H1 (cell line): ENCODE measurements at regions not wholly inside any gene's neighbourhood (a gene's known extent, or its start where the extent isn't known, plus 50 kb on each side); places are given as distances from the start of the nearest gene placed in this dataset.

Experiments
- CTCF ChIA-PET: fragments of 300-600 bp; sonication (Branson Sonifier 250); formaldehyde crosslinking; loops from one replicate; lab custom pipeline; 2021; ENCODE audit not compliant: partially characterized antibody; lab: Charles Lee
- POLR2A ChIA-PET: fragments of 300-600 bp; sonication (Branson Sonifier 250); formaldehyde crosslinking; loops from one replicate; lab custom pipeline; 2021; ENCODE audit warnings: inconsistent platforms; ENCODE audit not compliant: partially characterized antibody; lab: Charles Lee
- DNase-seq, 2 experiments: peaks; one replicate each; pipeline versions ENCODE4 v3.0.0 to v3.0.0-alpha.2; 2010 to 2022; ENCODE audit warnings: low spot score in 2 of 2, low read depth in 1 of 2, mixed read lengths in 1 of 2
- FAIRE-seq: peaks from 2 replicates; lab custom pipeline; 2011; peaks lifted over from hg19 to GRCh38; lab: Jason Lieb, UNC
- H2AFZ ChIP-seq: 2 replicates; pipeline ENCODE4 v1.8.1; 2012; ENCODE audit warnings: low read length, inconsistent platforms
- H2AK5ac ChIP-seq: 2 replicates; pipeline ENCODE4 v1.6.1; 2013; ENCODE audit warnings: low read depth, low read length
- H2BK120ac ChIP-seq: replicated peaks from 2 replicates; pipeline ENCODE3; 2013; ENCODE audit warnings: low read depth, low read length, inconsistent platforms
- H2BK12ac ChIP-seq: 2 replicates; pipeline ENCODE4 v1.6.1; 2013; ENCODE audit warnings: low read depth, low read length
- H2BK15ac ChIP-seq: 2 replicates; pipeline ENCODE4 v1.6.1; 2013; ENCODE audit warnings: low read length
- H2BK20ac ChIP-seq: 2 replicates; pipeline ENCODE4 v1.6.1; 2013; ENCODE audit warnings: low read length
- H2BK5ac ChIP-seq: 2 replicates; pipeline ENCODE4 v1.6.1; 2013; ENCODE audit warnings: low read depth, low read length
- H3K14ac ChIP-seq: 2 replicates; pipeline ENCODE4 v1.6.1; 2013; ENCODE audit warnings: inconsistent platforms; ENCODE audit not compliant: insufficient read length
- H3K18ac ChIP-seq: 2 replicates; pipeline ENCODE4 v1.6.1; 2013; ENCODE audit warnings: low read length; ENCODE audit errors: extremely low read depth
- H3K23ac ChIP-seq: 2 replicates; pipeline ENCODE4 v1.6.1; 2013; ENCODE audit warnings: inconsistent platforms; ENCODE audit not compliant: insufficient read length
- H3K23me2 ChIP-seq: 2 replicates; pipeline ENCODE4 v1.6.1; 2013; ENCODE audit warnings: low read depth, low read length
- H3K27ac ChIP-seq: 2 replicates; pipeline ENCODE4 v1.6.1; 2011; ENCODE audit warnings: low read depth, low read length, inconsistent platforms
- H3K27me3 ChIP-seq, 4 experiments: replicated peaks in 1 of 4; 1 replicate in 1 of 4; 2 replicates in 3 of 4; pipeline versions ENCODE4 v1.6.1 to v1.8.1; 2011 to 2013; ENCODE audit warnings: low read length in 3 of 4, mild to moderate bottlenecking in 3 of 4, inconsistent platforms in 2 of 4, mixed read lengths in 2 of 4, moderate library complexity in 1 of 4; ENCODE audit not compliant: control insufficient read depth in 3 of 4, insufficient read depth in 3 of 4; ENCODE audit errors: extremely low read depth in 1 of 4
- H3K36me3 ChIP-seq, 4 experiments: 2 replicates each; pipeline versions ENCODE4 v1.6.1 to v1.8.1; 2011 to 2013; ENCODE audit warnings: mild to moderate bottlenecking in 4 of 4, low read length in 3 of 4, moderate library complexity in 2 of 4, control low read depth in 1 of 4, inconsistent platforms in 1 of 4; ENCODE audit not compliant: insufficient read depth in 4 of 4, control insufficient read depth in 2 of 4
- H3K4ac ChIP-seq: replicated peaks from 2 replicates; pipeline ENCODE3; 2013; ENCODE audit warnings: low read length, low read depth, mixed read lengths, inconsistent platforms; ENCODE audit not compliant: insufficient read length
- H3K4me1 ChIP-seq, 4 experiments: replicated peaks in 1 of 4; 1 replicate in 1 of 4; 2 replicates in 3 of 4; pipeline versions ENCODE4 v1.6.1 to v1.8.1; 2011 to 2013; ENCODE audit warnings: low read length in 3 of 4, inconsistent platforms in 2 of 4, mixed read lengths in 1 of 4; ENCODE audit not compliant: insufficient read depth in 4 of 4, control insufficient read depth in 3 of 4
- H3K4me2 ChIP-seq, 2 experiments: 2 replicates each; pipeline versions ENCODE4 v1.6.1 to v1.8.1; 2011 to 2013; ENCODE audit warnings: low read depth in 2 of 2, low read length in 2 of 2, control low read depth in 1 of 2, inconsistent platforms in 1 of 2, mild to moderate bottlenecking in 1 of 2; ENCODE audit not compliant: insufficient read depth in 1 of 2
- H3K4me3 ChIP-seq, 4 experiments: fragments of 200-600, 300-600 bp in 1 of 4; sonication (generic), shearing (Covaris generic), sonication (Bioruptor Twin) in 1 of 4; 2 replicates each; pipeline versions ENCODE4 v1.5.1 to v1.8.1; 2011 to 2016; ENCODE audit warnings: low read length in 4 of 4, low read depth in 3 of 4, control low read depth in 2 of 4, inconsistent platforms in 2 of 4, mild to moderate bottlenecking in 2 of 4, mixed read lengths in 1 of 4, moderate library complexity in 1 of 4; ENCODE audit not compliant: insufficient read depth in 2 of 4; ENCODE audit errors: extremely low read depth in 1 of 4
- H3K56ac ChIP-seq: replicated peaks from 2 replicates; pipeline ENCODE3; 2013; ENCODE audit warnings: low read depth, mild to moderate bottlenecking, mixed read lengths, low read length, inconsistent platforms; ENCODE audit not compliant: insufficient read length
- H3K79me1 ChIP-seq: 2 replicates; pipeline ENCODE4 v1.6.1; 2013; ENCODE audit warnings: low read depth, low read length, control low read depth
- H3K79me2 ChIP-seq, 2 experiments: 2 replicates each; pipeline versions ENCODE4 v1.6.1 to v1.8.1; 2012 to 2013; ENCODE audit warnings: low read length in 2 of 2, mild to moderate bottlenecking in 2 of 2, inconsistent platforms in 1 of 2; ENCODE audit not compliant: insufficient read depth in 2 of 2, control insufficient read depth in 1 of 2
- H3K9ac ChIP-seq, 4 experiments: replicated peaks in 1 of 4; 1 replicate in 1 of 4; 2 replicates in 3 of 4; pipeline versions ENCODE4 v1.6.1 to v1.8.1; 2011 to 2013; ENCODE audit warnings: low read depth in 3 of 4, low read length in 3 of 4, control low read depth in 2 of 4, mild to moderate bottlenecking in 2 of 4, moderate library complexity in 2 of 4, inconsistent platforms in 1 of 4; ENCODE audit errors: extremely low read depth in 1 of 4
- H3K9me3 ChIP-seq, 2 experiments: 2 replicates each; pipeline versions ENCODE4 v1.6.1 to v1.8.1; 2012 to 2013; ENCODE audit warnings: mild to moderate bottlenecking in 2 of 2, moderate library complexity in 2 of 2, control low read depth in 1 of 2, inconsistent platforms in 1 of 2, low read depth in 1 of 2, low read length in 1 of 2, mixed read lengths in 1 of 2; ENCODE audit not compliant: insufficient read depth in 2 of 2
- H4K20me1 ChIP-seq, 2 experiments: replicated peaks in 1 of 2; 2 replicates each; pipeline versions ENCODE3 to v1.8.1; 2011 to 2013; ENCODE audit warnings: inconsistent platforms in 2 of 2, low read length in 2 of 2, mild to moderate bottlenecking in 1 of 2; ENCODE audit not compliant: insufficient read depth in 2 of 2, control insufficient read depth in 1 of 2
- H4K5ac ChIP-seq: 2 replicates; pipeline ENCODE4 v1.6.1; 2013; ENCODE audit warnings: low read length, low read depth, mixed read lengths, inconsistent platforms; ENCODE audit not compliant: insufficient read length
- H4K8ac ChIP-seq: 2 replicates; pipeline ENCODE4 v1.8.0; 2013; ENCODE audit warnings: mild to moderate bottlenecking, moderate library complexity, low read length, inconsistent platforms; ENCODE audit not compliant: insufficient read depth; ENCODE audit errors: extremely low read depth
- H4K91ac ChIP-seq: replicated peaks from 2 replicates; pipeline ENCODE3; 2013; ENCODE audit warnings: low read length, mixed read lengths, inconsistent platforms; ENCODE audit not compliant: insufficient read length
- SP2 ChIP-seq: IDR thresholded peaks from 2 replicates; pipeline ENCODE4 v1.6.1; 2012; ENCODE audit warnings: mild to moderate bottlenecking, low read length, inconsistent platforms
- TBP ChIP-seq: IDR thresholded peaks from 2 replicates; pipeline ENCODE4 v1.6.1; 2011; ENCODE audit warnings: low read depth, low read length, improper control_type of control experiment
- WGBS, 2 experiments: shearing (Covaris generic) in 1 of 2; methylation state at CpG; one replicate each; pipeline versions ENCODE4 v1.1.6 to v1.1.7; 2013 to 2015; ENCODE audit warnings: low lambda C conversion rate in 2 of 2, mixed read lengths in 2 of 2, inconsistent platforms in 1 of 2, low coverage in 1 of 2, missing lambda C conversion rate in 1 of 2; ENCODE audit not compliant: insufficient replicate concordance in 2 of 2, insufficient coverage in 1 of 2, insufficient read length in 1 of 2; ENCODE audit errors: extremely low coverage in 1 of 2, missing lambda C conversion rate in 1 of 2; 5-methylcytosine and 5-hydroxymethylcytosine counted together

- TF ChIP-seq TBP: no peak
These were observed 745.6 kb upstream of the CXADR start (continued) for GRCh38 chr21:16767201-16767600.

- H2BK5ac ChIP-seq: no peak overlapping the region
- no peak overlapping the region for H2BK20ac ChIP-seq
- H3K36me3 ChIP-seq: no peaks in the 10 kb centered on the region
- no peak overlapping the region for H4K8ac ChIP-seq
- H3K4me1 ChIP-seq: no peaks in the 10 kb centered on the region
- no peak overlapping the region for H3K4me2 ChIP-seq
- no peak overlapping the region for H3K9ac ChIP-seq
- no peaks in the 10 kb centered on the region; the same call in 1 of the 2 replicates for H3K23me2 ChIP-seq
- no peaks in the 10 kb centered on the region for H3K79me1 ChIP-seq
- no peak overlapping the region for H3K23ac ChIP-seq
- no peak overlapping the region for H2BK120ac ChIP-seq
- POLR2A ChIA-PET: no interaction called here
- CTCF ChIA-PET: no interaction called here
- DNase-seq (no peak), FAIRE-seq (no peak)
- no peak overlapping the region for H2AFZ ChIP-seq
- no peak overlapping the region for H3K27ac ChIP-seq
- no peak overlapping the region for H4K5ac ChIP-seq
- no peaks in the 10 kb centered on the region for H3K9me3 ChIP-seq
- no peak overlapping the region for H2BK15ac ChIP-seq
- H2BK12ac ChIP-seq: no peak overlapping the region
- H3K18ac ChIP-seq: no peak overlapping the region
- TF ChIP-seq SP2: no peak
- H3K4ac ChIP-seq: no peak overlapping the region
- H3K79me2 ChIP-seq: no peaks in the 10 kb centered on the region
- no peak overlapping the region for H2AK5ac ChIP-seq
- H4K20me1 ChIP-seq: no peaks in the 10 kb centered on the region
- H3K27me3 ChIP-seq: no peaks in the 10 kb centered on the region
- H4K91ac ChIP-seq: no peak overlapping the region
- H3K56ac ChIP-seq: no peak overlapping the region
- no peak overlapping the region for H3K14ac ChIP-seq
- WGBS, 2 experiments: 91% methylated on average over 3 of the region's 3 CpGs; no CpG with 5 or more reads in 1 of the 2 experiments
- no peak overlapping the region for H3K4me3 ChIP-seq
These were observed 744.7 kb upstream of the CXADR start for GRCh38 chr21:16768096-16768495.
